Right atrium auricular region (tissue), 2 donors: ENCODE measurements at regions not wholly inside any gene's neighbourhood (a gene's known extent, or its start where the extent isn't known, plus 50 kb on each side); places are given as distances from the start of the nearest gene placed in this dataset.
"Not testable (repeated sequence)": the region's sequence is repeated elsewhere in the genome, so short reads cannot be mapped to it uniquely, and the experiment has no call there.

ENCODE experiments used
- DNase-seq: peaks from one replicate; pipeline ENCODE4 v3.0.0-alpha.2; 2019; ENCODE audit warnings: low spot score
- H3K27ac ChIP-seq, 2 donors: fragments of 200-600 bp; sonication (generic); 1 replicate in 1 of 2; 2 replicates in 1 of 2; pipeline ENCODE4 v1.5.1; 2016 to 2019
- H3K27me3 ChIP-seq, 2 donors: fragments of 200-600 bp; sonication (generic); one replicate each; pipeline versions ENCODE4 v1.5.1 to v1.6.0; 2017 to 2019
- H3K36me3 ChIP-seq: fragments of 200-600 bp; sonication (generic); one replicate; pipeline ENCODE4 v1.5.1; 2016
- H3K4me1 ChIP-seq, 2 donors: fragments of 200-600 bp; sonication (generic); one replicate each; pipeline versions ENCODE4 v1.5.1 to v1.6.0; 2017 to 2019
- H3K4me3 ChIP-seq, 2 donors: fragments of 200-600 bp; sonication (generic); 1 replicate in 1 of 2; 2 replicates in 1 of 2; pipeline ENCODE4 v1.5.1; 2017 to 2019; ENCODE audit warnings: mild to moderate bottlenecking in 1 of 2, moderate library complexity in 1 of 2
- H3K9me3 ChIP-seq, 2 donors: fragments of 200-600 bp; sonication (generic); one replicate each; pipeline ENCODE4 v1.5.1; 2019
- TF ChIP-seq, protein P1 (sequence below), 2 donors: fragments of 200-600 bp; sonication (generic); IDR thresholded peaks; one replicate each; pipeline ENCODE4 v1.5.1; 2019; ENCODE audit warnings: antibody characterized with exemption in 2 of 2

DNA sequence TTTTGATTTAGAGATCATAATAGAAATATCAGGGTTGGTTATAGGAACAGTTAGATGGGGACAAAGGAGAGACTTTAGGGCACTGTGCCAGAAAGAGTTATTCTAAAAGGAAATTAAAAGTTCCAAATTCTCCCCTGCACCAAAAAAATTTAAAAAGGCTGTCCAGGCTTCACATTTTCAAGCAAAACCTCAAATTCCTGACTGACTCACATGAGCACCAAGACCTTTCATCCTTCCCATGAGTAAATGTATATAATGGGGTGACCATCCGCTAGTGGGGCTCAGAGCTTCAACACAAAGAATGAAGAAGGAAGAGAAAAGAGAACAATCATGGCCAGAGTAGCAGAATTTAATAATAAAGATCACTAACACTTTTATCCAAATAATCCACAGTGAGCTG lies 131.6 kb upstream of the MROH9 start:
- Histone ChIP-seq H3K4me1 (no peaks in the 10 kb centered on the region), H3K27me3 (no peaks in the 10 kb centered on the region), H3K9me3 (no peaks in the 10 kb centered on the region), H3K36me3 (no peaks in the 10 kb centered on the region), H3K4me3 (no peak overlapping the region), H3K27ac (no peak overlapping the region)
- TF ChIP-seq, protein P1, sequence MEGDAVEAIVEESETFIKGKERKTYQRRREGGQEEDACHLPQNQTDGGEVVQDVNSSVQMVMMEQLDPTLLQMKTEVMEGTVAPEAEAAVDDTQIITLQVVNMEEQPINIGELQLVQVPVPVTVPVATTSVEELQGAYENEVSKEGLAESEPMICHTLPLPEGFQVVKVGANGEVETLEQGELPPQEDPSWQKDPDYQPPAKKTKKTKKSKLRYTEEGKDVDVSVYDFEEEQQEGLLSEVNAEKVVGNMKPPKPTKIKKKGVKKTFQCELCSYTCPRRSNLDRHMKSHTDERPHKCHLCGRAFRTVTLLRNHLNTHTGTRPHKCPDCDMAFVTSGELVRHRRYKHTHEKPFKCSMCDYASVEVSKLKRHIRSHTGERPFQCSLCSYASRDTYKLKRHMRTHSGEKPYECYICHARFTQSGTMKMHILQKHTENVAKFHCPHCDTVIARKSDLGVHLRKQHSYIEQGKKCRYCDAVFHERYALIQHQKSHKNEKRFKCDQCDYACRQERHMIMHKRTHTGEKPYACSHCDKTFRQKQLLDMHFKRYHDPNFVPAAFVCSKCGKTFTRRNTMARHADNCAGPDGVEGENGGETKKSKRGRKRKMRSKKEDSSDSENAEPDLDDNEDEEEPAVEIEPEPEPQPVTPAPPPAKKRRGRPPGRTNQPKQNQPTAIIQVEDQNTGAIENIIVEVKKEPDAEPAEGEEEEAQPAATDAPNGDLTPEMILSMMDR (IDR thresholded peaks at IDR 0.05), result no peak
- DNase-seq, result no peak

DNA sequence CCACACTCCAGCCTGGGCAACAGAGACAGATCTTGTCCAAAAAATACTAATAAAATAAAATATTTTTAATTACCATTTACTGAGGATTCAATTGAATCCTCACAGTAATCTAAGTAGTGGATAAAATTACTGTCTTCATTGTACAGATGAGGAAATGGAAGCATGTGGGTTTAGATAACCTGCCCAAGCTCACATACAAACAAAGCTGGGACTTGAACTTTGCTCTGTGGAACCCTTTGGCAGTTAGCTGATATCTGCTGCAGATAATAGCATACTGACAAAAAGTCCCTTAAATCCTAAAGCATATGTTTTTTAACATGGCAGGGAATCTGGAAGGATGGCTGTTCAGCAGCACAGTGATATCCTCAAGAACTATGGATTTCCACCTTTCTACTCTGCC lies 130.9 kb upstream of the MROH9 start:
- TF ChIP-seq, protein P1 (IDR thresholded peaks at IDR 0.05), result no peak
- no peaks in the 10 kb centered on the region for H3K27me3 ChIP-seq
- DNase-seq, result no peak
- H3K36me3 ChIP-seq, result no peaks in the 10 kb centered on the region
- H3K9me3 ChIP-seq, result no peaks in the 10 kb centered on the region
- H3K4me3 ChIP-seq, result no peak overlapping the region
- no peaks in the 10 kb centered on the region for H3K4me1 ChIP-seq
- no peak overlapping the region for H3K27ac ChIP-seq

DNA sequence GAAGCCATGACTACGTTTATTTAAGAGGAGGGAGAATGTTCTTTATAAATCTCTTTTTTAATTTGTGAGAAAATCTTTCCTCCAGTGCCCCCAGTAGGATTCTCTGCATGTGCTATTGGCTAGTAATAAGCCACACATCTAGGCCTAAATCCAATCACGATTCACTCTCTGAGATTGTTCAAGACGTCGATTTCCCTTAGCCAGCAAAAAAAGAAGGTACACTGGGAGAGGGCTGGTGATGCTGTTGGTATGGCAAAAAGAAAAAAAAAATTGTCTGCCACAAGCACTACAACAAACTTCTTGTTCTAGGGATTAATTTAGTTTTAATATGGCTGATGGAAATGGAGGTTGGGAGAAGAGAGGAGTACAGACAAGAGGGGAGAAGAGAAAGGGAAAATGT lies 130.5 kb upstream of the MROH9 start:
- DNase-seq, result no peak
- no peaks in the 10 kb centered on the region for H3K27me3 ChIP-seq
- H3K4me1 ChIP-seq, result no peaks in the 10 kb centered on the region
- H3K36me3 ChIP-seq, result no peaks in the 10 kb centered on the region
- H3K9me3 ChIP-seq, result no peaks in the 10 kb centered on the region
- TF ChIP-seq, protein P1 (IDR thresholded peaks at IDR 0.05), result no peak
- no peak overlapping the region for H3K4me3 ChIP-seq
- H3K27ac ChIP-seq, result no peak overlapping the region

DNA sequence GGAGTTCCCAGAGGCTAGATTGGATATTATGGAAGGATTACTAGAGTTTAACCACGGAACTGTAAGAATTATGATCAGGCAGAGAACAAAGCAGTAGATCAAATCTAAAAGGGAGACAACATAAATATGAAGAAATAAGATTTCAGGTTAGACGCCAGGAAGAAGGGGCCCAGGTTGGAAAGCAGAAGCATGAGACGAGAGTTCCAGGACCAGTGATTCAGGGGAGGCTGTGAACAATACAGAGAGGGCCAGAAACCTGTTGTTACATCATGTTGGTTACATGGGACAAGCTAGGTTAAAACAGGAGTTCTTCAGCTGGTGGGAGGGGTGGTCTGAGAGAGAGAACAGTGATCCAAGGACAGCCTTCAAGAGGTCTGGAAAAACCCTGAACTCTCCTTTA lies 128.4 kb upstream of the MROH9 start:
- no peaks in the 10 kb centered on the region for H3K27me3 ChIP-seq
- no peak overlapping the region for H3K27ac ChIP-seq
- H3K9me3 ChIP-seq, result no peaks in the 10 kb centered on the region
- H3K36me3 ChIP-seq, result no peaks in the 10 kb centered on the region
- DNase-seq, result no peak
- H3K4me1 ChIP-seq, result no peaks in the 10 kb centered on the region
- TF ChIP-seq, protein P1 (IDR thresholded peaks at IDR 0.05), result no peak
- no peak overlapping the region for H3K4me3 ChIP-seq

DNA sequence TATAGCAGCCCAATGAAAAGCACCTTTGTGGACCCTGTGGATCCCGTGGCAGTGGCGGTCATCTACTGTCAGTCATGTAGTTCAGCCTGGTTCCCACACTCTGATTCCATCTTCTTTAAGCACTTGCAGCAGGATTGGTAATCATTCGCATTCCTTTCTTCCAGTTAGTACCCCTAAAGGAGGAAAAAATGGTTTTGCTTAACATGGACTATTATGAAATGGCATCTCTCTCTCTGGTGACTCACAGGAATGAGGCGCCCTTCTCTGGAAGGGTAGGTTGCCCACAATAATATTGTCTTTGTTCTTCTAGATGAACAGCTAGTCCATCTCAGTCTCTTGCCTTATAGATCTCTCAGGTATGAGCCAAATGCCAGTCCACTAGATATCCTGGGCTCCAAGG lies 127.9 kb upstream of the MROH9 start:
- Histone ChIP-seq H3K4me3 (no peak overlapping the region), H3K27ac (no peak overlapping the region), H3K4me1 (no peaks in the 10 kb centered on the region), H3K27me3 (no peaks in the 10 kb centered on the region), H3K9me3 (no peaks in the 10 kb centered on the region), H3K36me3 (no peaks in the 10 kb centered on the region)
- TF ChIP-seq, protein P1 (IDR thresholded peaks at IDR 0.05), result no peak
- DNase-seq, result no peak

DNA sequence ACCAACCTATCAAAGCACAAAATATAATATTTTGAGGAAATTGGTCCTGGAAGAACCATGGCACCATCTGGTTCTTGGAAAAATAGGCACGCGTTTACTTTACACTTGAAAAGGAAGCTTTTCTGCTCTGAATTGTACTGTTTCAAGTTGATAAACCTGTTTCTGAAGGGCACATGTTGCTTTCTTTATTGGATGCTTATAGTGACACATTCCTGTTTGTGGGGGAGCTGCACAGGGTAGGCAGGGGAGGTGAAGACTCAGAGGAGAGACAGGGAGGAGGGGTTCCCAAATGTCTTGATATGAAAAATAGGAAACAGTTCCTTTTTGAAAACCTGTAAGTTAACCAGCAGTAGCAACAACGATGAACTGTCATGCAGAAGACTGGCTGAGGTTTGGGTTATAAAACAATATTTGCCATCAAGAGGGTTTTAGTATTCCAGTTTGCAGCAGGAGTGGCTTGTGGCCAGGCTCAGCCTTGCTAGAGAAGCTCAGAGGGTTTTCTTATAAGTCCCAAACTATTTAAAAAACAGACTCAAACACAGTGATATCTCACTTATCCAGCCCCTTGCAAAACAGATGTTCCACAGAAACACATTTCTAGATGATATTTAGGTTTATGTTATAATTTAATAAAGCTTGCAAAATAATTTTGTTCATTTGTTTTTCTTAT lies 127.0 kb upstream of the MROH9 start:
- Histone ChIP-seq H3K4me3 (no peak overlapping the region), H3K27me3 (no peaks in the 10 kb centered on the region), H3K9me3 (no peaks in the 10 kb centered on the region), H3K36me3 (no peaks in the 10 kb centered on the region), H3K4me1 (no peaks in the 10 kb centered on the region), H3K27ac (no peak overlapping the region)
- TF ChIP-seq, protein P1 (IDR thresholded peaks at IDR 0.05), result no peak
- no peak for DNase-seq

DNA sequence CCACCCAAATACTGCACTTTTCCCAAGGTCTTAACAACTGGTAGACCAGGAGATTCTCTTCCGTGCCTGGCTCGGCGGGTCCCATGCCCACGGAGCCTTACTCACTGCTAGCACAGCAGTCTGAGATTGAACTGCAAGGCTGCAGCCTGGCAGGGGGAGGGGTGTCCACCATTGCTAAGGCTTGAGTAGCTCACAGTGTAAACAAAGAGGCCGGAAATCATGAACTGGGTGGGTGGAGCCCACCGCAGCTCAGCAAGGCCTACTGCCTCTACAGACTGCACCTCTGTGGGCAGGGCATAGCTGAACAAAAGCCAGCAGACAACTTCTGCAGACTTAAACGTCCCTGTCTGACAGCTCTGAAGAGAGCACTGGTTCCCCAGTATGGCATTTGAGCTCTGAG lies 124.3 kb upstream of the MROH9 start:
- H3K4me3 ChIP-seq, H3K9me3 ChIP-seq, H3K27ac ChIP-seq, H3K4me1 ChIP-seq, H3K27me3 ChIP-seq, H3K36me3 ChIP-seq, DNase-seq: not testable (repeated sequence)
